Cortex of kidney (tissue), 1 donor: ENCODE measurements at regions not wholly inside any gene's neighbourhood (a gene's known extent, or its start where the extent isn't known, plus 50 kb on each side); places are given as distances from the start of the nearest gene placed in this dataset.

Source experiments
- DNase-seq: peaks from one replicate; lab custom pipeline; 2025; lab: John Stamatoyannopoulos, UW

- DNase-seq: no peak
Measured at GRCh38 chr5:117713585-117714198, 1139.1 kb upstream of the SEMA6A start.

GRCh38 chr5:117701062-117701461 is 1126.4 kb upstream of the SEMA6A start:
- no peak for DNase-seq

GRCh38 chr5:117692606-117693005 is 1118.0 kb upstream of the SEMA6A start:
- DNase-seq: no peak

- DNase-seq: no peak
Measured at GRCh38 chr5:117691081-117691870, 1116.7 kb upstream of the SEMA6A start.

- no peak for DNase-seq
Measured at GRCh38 chr5:117690612-117691011, 1116.0 kb upstream of the SEMA6A start.

GRCh38 chr5:117686926-117687325 is 1112.3 kb upstream of the SEMA6A start:
- no peak for DNase-seq

GRCh38 chr5:117682416-117682815 is 1107.8 kb upstream of the SEMA6A start:
- no peak for DNase-seq

- DNase-seq: no peak
Measured at GRCh38 chr5:117681431-117682254, 1107.0 kb upstream of the SEMA6A start.

GRCh38 chr5:117680426-117680825 is 1105.8 kb upstream of the SEMA6A start:
- no peak for DNase-seq

GRCh38 chr5:117679046-117679445 is 1104.4 kb upstream of the SEMA6A start:
- DNase-seq: no peak

- DNase-seq: no peak
Measured at GRCh38 chr5:117675646-117676045, 1101.0 kb upstream of the SEMA6A start.

GRCh38 chr5:117671551-117671950 is 1096.9 kb upstream of the SEMA6A start:
- DNase-seq: no peak

- DNase-seq: no peak
Measured at GRCh38 chr5:117667105-117667504, 1092.5 kb upstream of the SEMA6A start.

- DNase-seq: no peak
Measured at GRCh38 chr5:117665121-117665520, 1090.5 kb upstream of the SEMA6A start.

GRCh38 chr5:117662361-117662760 is 1087.7 kb upstream of the SEMA6A start:
- DNase-seq: no peak

GRCh38 chr5:117657541-117657940 is 1082.9 kb upstream of the SEMA6A start:
- DNase-seq: no peak

GRCh38 chr5:117652958-117653280 is 1078.3 kb upstream of the SEMA6A start:
- DNase-seq: no peak

- no peak for DNase-seq
Measured at GRCh38 chr5:117652036-117652957, 1077.7 kb upstream of the SEMA6A start.

GRCh38 chr5:117649821-117650220 is 1075.2 kb upstream of the SEMA6A start:
- no peak for DNase-seq

- DNase-seq: no peak
Measured at GRCh38 chr5:117645400-117645799, 1070.8 kb upstream of the SEMA6A start.

GRCh38 chr5:117638581-117638980 is 1064.0 kb upstream of the SEMA6A start:
- DNase-seq: no peak

- DNase-seq: no peak
Measured at GRCh38 chr5:117633093-117633492, 1058.5 kb upstream of the SEMA6A start.
